Stimulated activated CD4-positive, alpha-beta T cell treated with anti-CD3 and anti-CD28 coated beads, Interleukin-4, amount 100 ng/mL, for 24 hours (primary cell): ENCODE measurements at regions not wholly inside any gene's neighbourhood (a gene's known extent, or its start where the extent isn't known, plus 50 kb on each side); places are given as distances from the start of the nearest gene placed in this dataset.

ENCODE experiments used
- DNase-seq: peaks from one replicate; pipeline ENCODE4 v3.0.0-alpha.2; 2020

DNA sequence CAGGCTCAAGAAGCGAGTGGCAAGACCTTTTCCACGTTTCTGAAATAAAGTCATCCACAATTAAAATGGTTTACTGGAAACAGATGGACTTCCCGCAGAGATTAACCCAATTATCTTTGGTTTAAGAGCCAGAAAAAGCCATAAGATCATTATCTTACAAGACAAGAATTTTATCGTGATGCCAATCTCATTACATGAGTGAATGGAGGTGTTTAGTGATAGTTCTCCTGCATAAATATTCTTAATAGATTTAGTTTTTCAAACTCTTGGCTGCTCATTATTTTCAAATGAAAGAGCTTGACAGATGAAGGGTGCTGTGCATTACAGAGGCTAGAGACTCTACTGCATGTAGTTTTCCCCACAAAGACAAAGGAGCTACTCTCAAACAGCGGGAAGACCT lies 1028.4 kb upstream of the PIK3C3 start:
- no peak for DNase-seq

DNA sequence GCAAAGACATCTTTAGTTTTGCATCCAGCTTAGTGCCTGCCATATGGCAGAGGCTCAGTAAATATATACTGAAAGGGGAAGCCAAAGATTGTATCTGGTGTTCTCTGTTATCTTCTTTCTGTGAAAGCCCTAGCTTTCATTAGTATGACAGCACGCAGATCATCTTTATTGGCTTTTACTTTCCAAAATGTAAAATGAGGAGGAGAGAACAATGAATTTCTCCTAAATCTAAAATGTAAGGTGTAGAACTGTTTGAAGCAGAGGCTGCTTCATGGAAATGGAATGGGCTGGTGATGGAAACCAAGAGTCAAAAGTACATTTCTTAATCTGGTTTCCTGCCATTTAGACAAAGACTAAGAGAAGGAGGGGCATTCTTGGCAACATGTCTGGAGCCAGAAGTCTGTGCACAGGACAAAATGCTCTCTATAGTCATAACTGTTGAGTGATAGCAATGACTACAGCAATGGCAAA lies 1029.9 kb upstream of the PIK3C3 start:
- no peak for DNase-seq

DNA sequence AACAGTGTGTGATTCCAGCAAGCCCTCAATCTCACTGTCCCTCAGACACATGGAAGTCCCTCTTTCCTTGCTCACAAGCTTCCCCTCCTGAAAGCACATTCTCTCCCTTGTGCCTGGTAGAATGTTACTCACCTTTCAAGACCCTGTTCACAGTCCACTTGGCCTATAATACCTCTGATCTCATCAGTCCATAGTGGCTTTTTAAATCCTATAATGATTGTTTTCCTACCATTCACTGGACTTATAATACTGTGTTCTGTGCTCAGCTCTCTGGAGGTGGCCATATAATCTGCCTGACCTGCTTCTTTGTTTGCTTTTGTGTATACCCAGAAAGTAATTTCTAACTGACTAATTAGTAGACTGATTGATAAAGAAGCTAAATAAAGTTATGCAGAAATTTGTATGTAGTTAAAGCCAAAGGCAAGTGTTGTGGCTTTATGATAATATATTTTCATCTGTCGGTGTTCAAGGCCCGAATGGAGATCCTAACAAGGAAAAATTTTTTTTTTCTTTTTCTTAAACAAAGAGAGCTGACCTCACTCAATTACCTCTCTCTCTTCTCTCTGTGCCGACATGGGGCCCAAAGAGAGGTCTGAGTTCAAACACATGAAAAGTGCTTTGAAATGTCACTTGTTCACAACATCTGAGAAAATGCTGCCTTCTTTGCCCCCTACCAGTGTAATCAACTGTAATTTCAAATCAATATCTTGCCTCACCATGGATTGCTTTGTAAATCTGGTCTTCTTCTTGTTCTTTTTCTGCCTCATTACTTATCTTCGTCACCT lies 1033.0 kb upstream of the PIK3C3 start:
- DNase-seq: no peak

GRCh38 chr18:40917056-40917455 lies 1038.0 kb upstream of the PIK3C3 start:
- DNase-seq: no peak

DNA sequence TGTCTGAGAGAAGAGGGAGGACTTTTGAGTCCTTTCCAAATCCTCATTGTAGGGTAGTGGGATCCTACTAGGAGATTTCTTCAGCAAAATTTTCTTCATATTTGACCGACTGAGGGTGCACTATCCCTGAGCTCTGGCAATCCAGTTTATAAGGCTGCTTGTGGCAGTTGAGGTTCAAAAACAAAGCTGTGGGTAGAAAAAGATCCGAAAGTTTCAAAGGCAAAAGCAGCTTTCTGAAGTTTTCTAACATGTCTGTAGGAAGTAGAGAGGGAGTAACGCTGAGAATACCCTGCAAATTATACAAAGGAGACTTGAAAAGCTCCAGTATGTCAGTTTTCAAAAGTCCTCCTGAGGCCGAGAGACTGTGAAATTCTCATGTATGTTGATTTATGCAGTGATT lies 1039.3 kb upstream of the PIK3C3 start:
- DNase-seq: no peak

DNA sequence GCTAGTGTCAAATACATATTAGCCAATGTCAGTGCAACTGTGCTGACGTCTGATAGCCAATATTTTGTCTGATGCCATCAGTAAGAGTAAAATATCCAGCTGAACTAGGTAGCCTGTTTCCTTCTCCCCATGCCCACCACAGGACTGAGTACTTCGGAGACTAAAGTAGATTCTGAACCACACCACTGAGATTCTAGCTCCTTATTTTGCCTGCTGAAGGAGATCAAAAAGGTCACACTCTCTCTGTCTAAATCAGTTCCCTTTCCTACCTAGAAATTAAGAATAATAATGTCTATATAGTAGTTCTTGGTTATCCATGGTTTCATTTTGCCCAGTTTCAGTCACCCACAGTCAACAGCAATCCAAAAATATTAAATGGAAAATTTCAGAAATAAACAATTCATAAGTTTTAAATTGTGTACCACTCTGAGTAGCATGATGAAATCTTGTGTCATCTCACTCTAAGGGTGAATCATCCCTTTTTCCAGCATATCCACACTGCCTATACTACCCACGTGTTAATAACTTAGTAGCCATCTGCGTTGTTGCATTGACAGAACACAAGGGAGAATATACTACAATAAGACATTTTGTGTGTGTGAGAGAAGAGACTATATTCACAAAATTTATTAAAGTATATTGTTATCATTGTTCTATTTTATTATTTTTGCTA lies 1043.3 kb upstream of the PIK3C3 start:
- no peak for DNase-seq

- no peak for DNase-seq
Observed at GRCh38 chr18:40911041-40911440, 1044.0 kb upstream of the PIK3C3 start.

- DNase-seq: no peak
Observed at GRCh38 chr18:40907842-40908241, 1047.2 kb upstream of the PIK3C3 start.

- DNase-seq: no peak
Observed at GRCh38 chr18:40904295-40904694, 1050.7 kb upstream of the PIK3C3 start.

DNA sequence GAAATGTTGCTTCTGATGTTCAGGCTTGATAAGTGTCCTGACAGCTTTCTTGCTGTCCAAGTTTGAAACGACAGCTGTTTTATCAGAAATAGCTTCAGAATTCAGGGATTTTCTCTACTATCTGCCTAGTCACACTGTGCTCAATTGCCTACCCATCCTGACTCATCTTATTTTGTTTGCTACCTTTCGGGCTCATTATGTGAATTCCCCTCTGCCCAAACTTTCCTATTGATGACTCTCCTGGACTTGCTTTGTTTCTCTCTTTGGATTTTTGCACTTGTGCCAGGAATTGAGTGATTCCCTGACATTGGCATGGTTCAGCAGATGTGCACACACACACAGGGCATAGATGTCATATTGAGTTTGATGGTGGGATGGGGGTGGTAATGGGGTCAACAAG lies 1052.6 kb upstream of the PIK3C3 start:
- DNase-seq: no peak

GRCh38 chr18:40897884-40898283 lies 1057.2 kb upstream of the PIK3C3 start:
- no peak for DNase-seq

GRCh38 chr18:40883271-40883670 lies 1071.8 kb upstream of the PIK3C3 start:
- no peak for DNase-seq

- no peak for DNase-seq
Observed at GRCh38 chr18:40882468-40882867, 1072.6 kb upstream of the PIK3C3 start.

- DNase-seq: no peak
Observed at GRCh38 chr18:40878371-40878770, 1076.7 kb upstream of the PIK3C3 start.

DNA sequence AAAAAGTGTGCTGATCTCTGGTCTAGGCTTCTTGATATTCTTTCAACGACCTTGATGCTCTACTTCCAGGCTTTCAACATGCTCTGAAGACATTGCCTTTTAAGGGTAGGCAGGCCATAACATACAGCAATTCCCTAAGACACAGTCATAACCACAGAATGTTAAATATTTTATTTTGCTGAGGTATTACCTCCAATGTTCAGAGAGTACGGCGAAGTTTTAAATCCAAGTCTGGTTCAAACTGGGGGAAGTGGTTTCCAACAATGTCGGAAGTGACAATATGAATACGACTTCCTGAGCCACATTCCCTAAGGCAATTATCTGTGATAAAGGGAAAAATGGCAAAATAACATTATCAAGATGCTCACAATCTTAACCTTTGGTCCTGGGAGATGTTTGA lies 1077.9 kb upstream of the PIK3C3 start:
- no peak for DNase-seq

GRCh38 chr18:40875101-40875615 lies 1079.9 kb upstream of the PIK3C3 start:
- DNase-seq: no peak

- DNase-seq: no peak
Observed at GRCh38 chr18:40874233-40874632, 1080.8 kb upstream of the PIK3C3 start.

GRCh38 chr18:40868110-40868858 lies 1086.8 kb upstream of the PIK3C3 start:
- DNase-seq: no peak

- no peak for DNase-seq
Observed at GRCh38 chr18:40867459-40867858, 1087.6 kb upstream of the PIK3C3 start.

GRCh38 chr18:40866968-40867367 lies 1088.1 kb upstream of the PIK3C3 start:
- no peak for DNase-seq

GRCh38 chr18:40866013-40866645 lies 1088.9 kb upstream of the PIK3C3 start:
- DNase-seq: no peak

GRCh38 chr18:40864846-40865245 lies 1090.2 kb upstream of the PIK3C3 start:
- DNase-seq: no peak

DNA sequence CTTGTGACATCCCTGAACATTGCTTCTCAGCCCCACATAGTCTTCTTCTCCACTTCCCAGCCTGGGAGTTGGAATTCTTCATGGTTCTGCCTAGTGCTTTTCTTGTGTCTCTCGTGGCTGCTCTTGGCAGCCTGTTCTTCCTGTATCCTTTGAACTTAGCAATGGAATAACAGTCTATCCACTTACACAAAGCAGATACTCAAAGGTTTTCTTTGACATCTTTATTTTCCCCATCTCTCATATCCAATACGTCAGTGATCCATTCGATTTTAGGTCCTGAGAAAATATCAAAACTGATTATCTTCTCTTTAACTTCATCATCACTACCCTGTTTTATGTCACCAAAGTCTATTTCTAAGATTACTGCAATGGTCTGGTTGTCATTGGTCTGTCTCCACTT lies 1091.2 kb upstream of the PIK3C3 start:
- DNase-seq: no peak
